ENCODE measurements at regions not wholly inside any gene's neighbourhood (a gene's known extent, or its start where the extent isn't known, plus 50 kb on each side); places are given as distances from the start of the nearest gene placed in this dataset.
"Not testable (repeated sequence)": the region's sequence is repeated elsewhere in the genome, so short reads cannot be mapped to it uniquely, and the experiment has no call there.

DNA sequence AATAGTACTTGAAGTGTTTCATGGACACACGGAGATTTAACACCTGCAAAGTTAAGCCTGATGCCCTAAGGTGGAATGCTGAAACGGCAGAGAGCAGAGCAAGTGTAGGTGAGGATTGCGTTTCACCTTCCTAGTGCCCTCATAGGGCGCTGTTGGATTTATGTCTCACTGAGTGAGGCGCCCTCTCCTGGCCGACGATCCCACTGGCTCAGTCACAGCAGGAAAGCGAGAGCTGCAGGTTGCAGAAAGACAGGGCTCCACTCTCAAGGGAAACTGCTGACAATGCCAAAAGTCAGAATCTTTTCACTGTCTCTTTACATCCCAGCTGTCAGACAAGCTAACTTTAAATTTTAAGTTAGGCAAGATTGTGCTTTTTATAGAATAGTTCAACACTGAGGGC lies 127.6 kb downstream of the POTEC start:
- not testable (repeated sequence) for H3K9ac ChIP-seq (ENCODE audit: low read depth in 1 of 3, low read length in 3 of 3); H3K9me3 ChIP-seq (ENCODE audit: control insufficient read depth in 3 of 3, low read length in 3 of 3); H3K4me1 ChIP-seq (ENCODE audit: control insufficient read depth in 3 of 3, insufficient read depth in 3 of 3, low read length in 3 of 3); H3K36me3 ChIP-seq (ENCODE audit: control insufficient read depth in 3 of 3, insufficient read depth in 3 of 3, low read length in 3 of 3); H3K27ac ChIP-seq (ENCODE audit: low read depth, low read length); H3K4me3 ChIP-seq (ENCODE audit: low read length in 3 of 3); H3K27me3 ChIP-seq (ENCODE audit: control insufficient read depth in 3 of 3, insufficient read depth in 3 of 3, low read length in 3 of 3)

DNA sequence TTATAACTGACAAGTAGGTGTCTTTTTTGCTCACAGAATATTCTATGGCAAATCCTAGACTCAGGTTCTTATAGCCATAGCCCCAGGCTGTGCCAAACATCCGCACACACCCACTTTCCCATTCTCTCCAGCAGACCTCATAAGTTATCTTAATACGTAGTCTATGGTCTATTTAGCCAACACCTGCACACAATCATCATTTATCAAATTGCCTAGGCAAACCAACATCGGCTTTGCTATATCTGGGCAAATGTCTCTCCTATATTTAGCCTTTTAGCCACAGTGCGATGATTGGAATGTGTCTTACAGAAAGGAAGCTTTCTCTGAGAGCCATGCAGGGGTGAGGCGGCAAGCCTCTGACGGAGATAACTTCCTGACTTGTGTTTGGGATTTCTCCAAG lies 128.0 kb downstream of the POTEC start:
- H3K36me3 ChIP-seq (ENCODE audit: control insufficient read depth in 3 of 3, insufficient read depth in 3 of 3, low read length in 3 of 3); H3K4me1 ChIP-seq (ENCODE audit: control insufficient read depth in 3 of 3, insufficient read depth in 3 of 3, low read length in 3 of 3); H3K9ac ChIP-seq (ENCODE audit: low read depth in 1 of 3, low read length in 3 of 3); H3K4me3 ChIP-seq (ENCODE audit: low read length in 3 of 3); H3K9me3 ChIP-seq (ENCODE audit: control insufficient read depth in 3 of 3, low read length in 3 of 3); H3K27me3 ChIP-seq (ENCODE audit: control insufficient read depth in 3 of 3, insufficient read depth in 3 of 3, low read length in 3 of 3); H3K27ac ChIP-seq (ENCODE audit: low read depth, low read length): not testable (repeated sequence)

DNA sequence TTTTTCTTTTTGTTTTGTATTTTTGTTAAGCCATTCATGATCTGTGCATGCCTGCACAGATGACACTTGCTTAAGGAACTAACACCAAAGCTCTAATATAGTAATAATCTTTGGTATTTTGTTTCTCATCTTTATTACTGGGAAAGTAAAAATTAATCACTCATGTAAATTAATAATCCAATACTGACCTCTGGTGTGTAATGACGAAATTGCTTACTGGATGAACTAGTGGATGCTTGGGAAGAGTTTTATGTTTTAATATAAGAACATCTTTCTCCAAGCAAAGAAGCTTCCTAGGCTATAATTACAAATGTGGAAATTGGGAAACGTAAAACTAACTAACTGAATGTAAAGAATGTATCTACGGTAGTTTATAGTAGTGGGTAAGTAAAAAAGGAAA lies 147.9 kb downstream of the POTEC start:
- H3K9ac ChIP-seq (ENCODE audit: low read depth in 1 of 3, low read length in 3 of 3); H3K4me3 ChIP-seq (ENCODE audit: low read length in 3 of 3): not testable (repeated sequence)

DNA sequence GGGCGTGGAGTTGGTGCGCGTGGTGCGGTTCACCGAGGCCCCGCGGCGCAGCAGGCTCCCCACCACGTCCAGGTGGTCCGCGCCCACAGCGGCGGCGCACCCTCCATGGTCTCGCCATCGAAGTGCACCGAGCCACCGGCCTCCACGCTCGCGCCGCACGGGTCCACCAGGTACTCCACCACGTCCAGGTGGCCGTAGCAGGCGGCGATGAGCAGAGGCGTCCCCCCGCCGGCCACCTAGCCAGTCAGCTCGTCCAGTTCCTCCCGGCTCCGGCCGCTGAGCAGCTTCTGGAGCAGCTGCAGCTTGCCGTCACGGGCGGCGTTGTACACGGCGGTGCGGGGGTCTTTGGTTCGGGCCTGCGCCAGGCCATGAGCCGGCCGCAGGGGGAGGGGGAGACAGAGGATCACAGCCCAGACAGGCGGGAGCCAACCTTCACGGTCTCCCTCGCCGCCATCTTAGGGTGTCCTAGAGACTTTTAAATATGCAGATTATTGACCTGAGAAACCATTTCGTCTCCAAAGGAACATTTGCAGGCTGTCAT lies 149.8 kb downstream of the POTEC start:
- not testable (repeated sequence) for H3K36me3 ChIP-seq (ENCODE audit: control insufficient read depth in 3 of 3, insufficient read depth in 3 of 3, low read length in 3 of 3); H3K27me3 ChIP-seq (ENCODE audit: control insufficient read depth in 3 of 3, insufficient read depth in 3 of 3, low read length in 3 of 3); H3K4me3 ChIP-seq (ENCODE audit: low read length in 3 of 3); H3K9me3 ChIP-seq (ENCODE audit: control insufficient read depth in 3 of 3, low read length in 3 of 3); H3K4me1 ChIP-seq (ENCODE audit: control insufficient read depth in 3 of 3, insufficient read depth in 3 of 3, low read length in 3 of 3); H3K9ac ChIP-seq (ENCODE audit: low read depth in 1 of 3, low read length in 3 of 3); H3K27ac ChIP-seq (ENCODE audit: low read depth, low read length)

More for the DNA sequence above, 147.9 kb downstream of the POTEC start:
- H3K4me1 ChIP-seq (ENCODE audit: control insufficient read depth in 3 of 3, insufficient read depth in 3 of 3, low read length in 3 of 3); H3K9me3 ChIP-seq (ENCODE audit: control insufficient read depth in 3 of 3, low read length in 3 of 3); H3K27me3 ChIP-seq (ENCODE audit: control insufficient read depth in 3 of 3, insufficient read depth in 3 of 3, low read length in 3 of 3); H3K36me3 ChIP-seq (ENCODE audit: control insufficient read depth in 3 of 3, insufficient read depth in 3 of 3, low read length in 3 of 3); H3K27ac ChIP-seq (ENCODE audit: low read depth, low read length): not testable (repeated sequence)

DNA sequence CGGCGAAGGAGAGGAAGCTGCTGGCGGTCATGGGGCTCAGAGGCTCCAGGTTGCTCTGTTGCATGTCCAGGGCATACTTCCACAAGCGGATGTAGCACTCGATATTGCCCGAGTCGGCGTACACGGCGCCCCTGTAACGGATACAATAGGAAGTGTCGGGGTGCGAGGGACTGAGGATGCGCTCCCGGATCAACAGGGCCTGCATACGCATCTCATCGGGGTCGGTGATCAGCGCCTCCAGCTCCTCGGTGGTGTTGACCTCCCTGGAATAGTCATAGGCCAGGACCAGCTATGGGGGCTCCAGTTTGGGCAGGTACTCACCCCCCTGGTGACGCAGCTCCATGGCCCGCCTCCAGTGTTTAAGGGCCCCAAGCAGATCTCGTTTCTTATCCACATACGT lies 150.8 kb downstream of the POTEC start:
- H3K9ac ChIP-seq (ENCODE audit: low read depth in 1 of 3, low read length in 3 of 3); H3K27me3 ChIP-seq (ENCODE audit: control insufficient read depth in 3 of 3, insufficient read depth in 3 of 3, low read length in 3 of 3); H3K4me3 ChIP-seq (ENCODE audit: low read length in 3 of 3); H3K36me3 ChIP-seq (ENCODE audit: control insufficient read depth in 3 of 3, insufficient read depth in 3 of 3, low read length in 3 of 3); H3K4me1 ChIP-seq (ENCODE audit: control insufficient read depth in 3 of 3, insufficient read depth in 3 of 3, low read length in 3 of 3); H3K9me3 ChIP-seq (ENCODE audit: control insufficient read depth in 3 of 3, low read length in 3 of 3); H3K27ac ChIP-seq (ENCODE audit: low read depth, low read length): not testable (repeated sequence)

DNA sequence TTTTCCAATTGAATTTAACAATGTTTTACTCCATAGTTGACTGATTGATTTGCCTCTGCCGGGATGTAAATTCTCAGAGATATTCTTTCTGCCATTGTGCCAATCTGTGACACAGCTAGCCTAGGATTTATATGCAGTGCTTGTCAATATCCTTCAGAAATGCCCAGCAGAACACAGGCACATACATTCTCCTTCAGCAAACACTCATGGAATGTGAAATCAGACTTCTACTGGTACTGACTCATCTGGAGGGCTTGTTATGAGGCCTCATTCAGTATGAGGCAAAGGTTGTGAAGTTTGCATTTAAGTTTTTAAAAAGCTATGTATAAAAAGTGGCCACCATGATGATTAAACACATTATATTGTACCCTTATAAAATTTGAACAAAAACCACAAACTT lies 158.4 kb downstream of the POTEC start:
- H3K27me3 ChIP-seq (ENCODE audit: control insufficient read depth in 3 of 3, insufficient read depth in 3 of 3, low read length in 3 of 3); H3K36me3 ChIP-seq (ENCODE audit: control insufficient read depth in 3 of 3, insufficient read depth in 3 of 3, low read length in 3 of 3); H3K4me1 ChIP-seq (ENCODE audit: control insufficient read depth in 3 of 3, insufficient read depth in 3 of 3, low read length in 3 of 3); H3K27ac ChIP-seq (ENCODE audit: low read depth, low read length); H3K4me3 ChIP-seq (ENCODE audit: low read length in 3 of 3); H3K9ac ChIP-seq (ENCODE audit: low read depth in 1 of 3, low read length in 3 of 3); H3K9me3 ChIP-seq (ENCODE audit: control insufficient read depth in 3 of 3, low read length in 3 of 3): not testable (repeated sequence)

DNA sequence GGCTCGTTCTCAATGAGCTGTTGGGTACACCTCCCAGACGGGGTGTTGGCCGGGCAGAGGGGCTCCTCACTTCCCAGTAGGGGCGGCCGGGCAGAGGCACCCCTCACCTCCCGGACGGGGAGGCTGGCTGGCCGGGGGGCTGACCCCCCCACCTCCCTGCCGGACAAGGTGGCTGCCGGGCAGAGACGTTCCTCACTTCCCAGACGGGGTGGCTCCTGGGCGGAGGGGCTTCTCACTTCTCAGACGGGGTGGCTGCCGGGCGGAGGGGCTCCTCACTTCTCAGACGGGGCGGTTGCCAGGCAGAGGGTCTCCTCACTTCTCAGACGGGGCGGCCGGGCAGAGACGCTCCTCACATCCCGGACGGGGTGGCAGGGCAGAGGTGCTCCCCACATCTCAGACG lies 160.7 kb downstream of the POTEC start:
- not testable (repeated sequence) for H3K9me3 ChIP-seq (ENCODE audit: control insufficient read depth in 3 of 3, low read length in 3 of 3); H3K36me3 ChIP-seq (ENCODE audit: control insufficient read depth in 3 of 3, insufficient read depth in 3 of 3, low read length in 3 of 3); H3K27me3 ChIP-seq (ENCODE audit: control insufficient read depth in 3 of 3, insufficient read depth in 3 of 3, low read length in 3 of 3); H3K4me1 ChIP-seq (ENCODE audit: control insufficient read depth in 3 of 3, insufficient read depth in 3 of 3, low read length in 3 of 3); H3K27ac ChIP-seq (ENCODE audit: low read depth, low read length); H3K4me3 ChIP-seq (ENCODE audit: low read length in 3 of 3); H3K9ac ChIP-seq (ENCODE audit: low read depth in 1 of 3, low read length in 3 of 3)

DNA sequence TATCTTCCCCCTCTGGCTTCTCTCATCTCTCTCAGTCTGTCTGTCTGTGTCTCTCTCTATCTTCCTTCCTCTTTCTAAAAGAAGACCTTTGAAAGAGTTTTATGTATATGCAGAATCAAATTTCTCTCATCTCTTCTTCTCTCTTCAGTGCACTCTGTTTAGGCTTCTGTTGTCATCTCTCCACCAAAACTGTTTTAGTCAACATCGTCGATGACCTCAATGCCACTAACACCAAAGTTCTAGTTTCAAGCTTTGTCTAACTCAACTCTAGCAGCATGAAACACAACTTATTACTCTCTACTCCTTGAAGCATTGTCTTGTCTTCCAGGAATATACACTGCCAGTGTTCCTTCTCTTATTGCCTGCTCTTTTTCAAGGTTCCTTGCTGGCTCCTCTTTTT lies 163.9 kb downstream of the POTEC start:
- H3K9me3 ChIP-seq (ENCODE audit: control insufficient read depth in 3 of 3, low read length in 3 of 3); H3K9ac ChIP-seq (ENCODE audit: low read depth in 1 of 3, low read length in 3 of 3); H3K27ac ChIP-seq (ENCODE audit: low read depth, low read length); H3K4me1 ChIP-seq (ENCODE audit: control insufficient read depth in 3 of 3, insufficient read depth in 3 of 3, low read length in 3 of 3); H3K36me3 ChIP-seq (ENCODE audit: control insufficient read depth in 3 of 3, insufficient read depth in 3 of 3, low read length in 3 of 3); H3K27me3 ChIP-seq (ENCODE audit: control insufficient read depth in 3 of 3, insufficient read depth in 3 of 3, low read length in 3 of 3); H3K4me3 ChIP-seq (ENCODE audit: low read length in 3 of 3): not testable (repeated sequence)

DNA sequence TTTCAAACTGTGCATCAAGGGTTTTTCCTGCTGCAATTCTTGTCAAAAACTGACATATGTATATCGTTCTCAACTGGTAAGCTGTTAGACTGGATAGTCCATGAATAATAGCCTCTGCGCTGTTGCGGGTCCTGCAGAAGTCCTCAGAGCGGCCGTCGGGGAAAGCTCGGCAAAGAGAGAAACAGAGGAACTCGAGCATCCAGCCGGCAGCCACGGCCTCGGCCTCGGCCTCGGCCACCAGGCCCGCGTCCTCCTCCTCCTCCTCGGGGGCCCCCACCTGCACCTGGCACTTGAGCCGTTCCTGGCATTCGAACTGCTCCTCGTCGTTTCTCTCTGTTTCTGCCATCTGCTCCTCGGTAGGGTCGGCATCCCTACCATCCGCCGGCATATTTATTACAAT lies 165.0 kb downstream of the POTEC start:
- not testable (repeated sequence) for H3K27ac ChIP-seq (ENCODE audit: low read depth, low read length); H3K4me3 ChIP-seq (ENCODE audit: low read length in 3 of 3); H3K9ac ChIP-seq (ENCODE audit: low read depth in 1 of 3, low read length in 3 of 3); H3K36me3 ChIP-seq (ENCODE audit: control insufficient read depth in 3 of 3, insufficient read depth in 3 of 3, low read length in 3 of 3); H3K4me1 ChIP-seq (ENCODE audit: control insufficient read depth in 3 of 3, insufficient read depth in 3 of 3, low read length in 3 of 3); H3K9me3 ChIP-seq (ENCODE audit: control insufficient read depth in 3 of 3, low read length in 3 of 3); H3K27me3 ChIP-seq (ENCODE audit: control insufficient read depth in 3 of 3, insufficient read depth in 3 of 3, low read length in 3 of 3)

DNA sequence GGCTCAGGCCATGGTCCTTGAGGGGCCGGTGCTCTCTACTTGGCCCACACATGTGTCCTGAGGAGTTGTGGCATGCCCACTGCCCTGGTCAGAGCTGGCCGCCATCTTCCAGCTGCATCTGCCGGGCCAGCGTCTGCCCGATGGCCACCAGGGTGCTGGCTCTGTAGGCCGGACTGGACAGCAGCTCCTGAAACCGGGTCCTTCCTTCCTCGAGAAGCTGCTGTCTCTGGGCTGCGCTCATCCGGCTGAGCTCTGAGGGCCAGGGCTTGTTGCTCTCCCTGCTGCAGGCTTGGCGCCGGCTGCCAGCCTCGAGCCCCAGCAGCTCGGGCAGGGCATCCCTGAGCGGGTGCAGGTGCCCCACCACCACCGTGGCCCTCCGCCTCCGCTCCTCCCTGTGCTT lies 182.1 kb downstream of the POTEC start:
- H3K27ac ChIP-seq (ENCODE audit: low read depth, low read length); H3K4me3 ChIP-seq (ENCODE audit: low read length in 3 of 3); H3K36me3 ChIP-seq (ENCODE audit: control insufficient read depth in 3 of 3, insufficient read depth in 3 of 3, low read length in 3 of 3); H3K4me1 ChIP-seq (ENCODE audit: control insufficient read depth in 3 of 3, insufficient read depth in 3 of 3, low read length in 3 of 3); H3K9me3 ChIP-seq (ENCODE audit: control insufficient read depth in 3 of 3, low read length in 3 of 3); H3K27me3 ChIP-seq (ENCODE audit: control insufficient read depth in 3 of 3, insufficient read depth in 3 of 3, low read length in 3 of 3); H3K9ac ChIP-seq (ENCODE audit: low read depth in 1 of 3, low read length in 3 of 3): not testable (repeated sequence)

DNA sequence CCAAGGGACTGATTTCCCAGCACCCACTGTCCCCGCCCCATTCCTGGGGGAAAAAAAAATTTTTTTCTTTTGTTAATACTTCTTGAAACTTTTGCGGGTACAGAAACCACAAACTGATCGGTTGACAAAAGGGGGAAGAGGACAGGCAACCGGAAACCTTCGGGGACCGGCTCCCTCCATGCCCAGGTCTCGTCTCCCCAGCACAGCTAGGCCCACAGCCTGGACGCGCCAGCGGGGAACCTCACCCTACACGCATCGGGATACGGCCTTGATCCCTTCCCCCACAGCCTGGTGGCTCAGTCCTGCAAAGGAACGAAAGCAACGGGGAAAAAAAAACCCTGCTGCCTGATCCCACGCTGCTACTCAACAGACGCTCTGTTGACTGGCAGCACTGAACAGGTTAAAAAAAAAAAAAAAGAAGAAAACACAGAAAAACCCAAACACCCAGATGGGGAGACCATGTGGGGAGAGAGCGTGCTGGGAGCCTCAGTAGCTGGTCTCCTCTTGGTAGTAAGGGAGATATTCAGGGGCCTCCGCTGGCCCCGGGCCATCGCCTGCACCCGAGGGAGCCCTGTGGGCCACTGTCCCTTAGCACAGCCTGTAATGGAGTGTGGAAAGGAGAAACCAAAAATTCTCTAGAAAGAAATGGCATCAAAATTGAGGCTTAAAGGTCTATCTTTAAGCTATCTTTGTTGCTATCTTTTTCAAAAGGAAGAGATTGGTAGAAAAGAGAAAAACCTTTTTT lies 185.7 kb downstream of the POTEC start:
- H3K27me3 ChIP-seq (ENCODE audit: control insufficient read depth in 3 of 3, insufficient read depth in 3 of 3, low read length in 3 of 3); H3K27ac ChIP-seq (ENCODE audit: low read depth, low read length); H3K4me1 ChIP-seq (ENCODE audit: control insufficient read depth in 3 of 3, insufficient read depth in 3 of 3, low read length in 3 of 3); H3K9me3 ChIP-seq (ENCODE audit: control insufficient read depth in 3 of 3, low read length in 3 of 3); H3K9ac ChIP-seq (ENCODE audit: low read depth in 1 of 3, low read length in 3 of 3); H3K36me3 ChIP-seq (ENCODE audit: control insufficient read depth in 3 of 3, insufficient read depth in 3 of 3, low read length in 3 of 3); H3K4me3 ChIP-seq (ENCODE audit: low read length in 3 of 3): not testable (repeated sequence)

All from skeletal muscle tissue (tissue), 3 donors.